SJCRH30 (cell line): ENCODE measurements at regions not wholly inside any gene's neighbourhood (a gene's known extent, or its start where the extent isn't known, plus 50 kb on each side); places are given as distances from the start of the nearest gene placed in this dataset.
A peak's percentile ranks its signal among the peaks of the same experiment; 100 is the strongest.
"Not testable (repeated sequence)": the region's sequence is repeated elsewhere in the genome, so short reads cannot be mapped to it uniquely, and the experiment has no call there.

Source experiments
- DNase-seq, 2 experiments: peaks; one replicate each; pipeline ENCODE4 v3.0.0-alpha.2; 2015 to 2020
- H3K27ac ChIP-seq: fragments of 250-450 bp; sonication (Bioruptor Pico); 2 replicates; pipeline ENCODE4 v1.5.1; 2020; ENCODE audit warnings: mild to moderate bottlenecking, moderate library complexity
- H3K27me3 ChIP-seq: fragments of 250-450 bp; sonication (Bioruptor Pico); 2 replicates; pipeline ENCODE4 v1.5.1; 2020; ENCODE audit warnings: mild to moderate bottlenecking, moderate library complexity
- H3K36me3 ChIP-seq: fragments of 250-450 bp; sonication (Bioruptor Pico); 2 replicates; pipeline ENCODE4 v1.5.1; 2020; ENCODE audit warnings: mild to moderate bottlenecking, moderate library complexity
- H3K4me1 ChIP-seq: fragments of 250-450 bp; sonication (Bioruptor Pico); 2 replicates; pipeline ENCODE4 v1.5.1; 2020; ENCODE audit warnings: mild to moderate bottlenecking, moderate library complexity
- H3K4me3 ChIP-seq: fragments of 250-450 bp; sonication (Bioruptor Pico); 2 replicates; pipeline ENCODE4 v1.5.1; 2020; ENCODE audit warnings: mild to moderate bottlenecking, moderate library complexity
- H3K9me3 ChIP-seq: fragments of 250-450 bp; sonication (Bioruptor Pico); replicated peaks from 2 replicates; pipeline ENCODE4 v1.5.1; 2020; ENCODE audit warnings: mild to moderate bottlenecking, moderate library complexity

- Histone ChIP-seq H3K4me1 (no peaks in the 10 kb centered on the region), H3K9me3 (peaks cover 14% of the 10 kb centered on the region)
- no peak for DNase-seq
Observed at GRCh38 chr5:37957218-37957617, 117.4 kb upstream of the GDNF start.

GRCh38 chr5:37955748-37956147 lies 115.9 kb upstream of the GDNF start:
- Histone ChIP-seq H3K9me3 (peaks cover 14% of the 10 kb centered on the region), H3K4me1 (no peaks in the 10 kb centered on the region), H3K27me3 (no peaks in the 10 kb centered on the region), H3K4me3 (no peak overlapping the region), H3K27ac (no peak overlapping the region), H3K36me3 (no peaks in the 10 kb centered on the region)
- no peak for DNase-seq

More at GRCh38 chr5:37957218-37957617, 117.4 kb upstream of the GDNF start:
- no peak overlapping the region for H3K4me3 ChIP-seq
- H3K36me3 ChIP-seq: no peaks in the 10 kb centered on the region
- no peaks in the 10 kb centered on the region for H3K27me3 ChIP-seq
- no peak overlapping the region for H3K27ac ChIP-seq

- H3K4me1 ChIP-seq: no peaks in the 10 kb centered on the region
- H3K4me3 ChIP-seq: no peak overlapping the region
- H3K9me3 ChIP-seq: peaks cover 11% of the 10 kb centered on the region
- DNase-seq: no peak
- no peak overlapping the region for H3K27ac ChIP-seq
- no peaks in the 10 kb centered on the region for H3K36me3 ChIP-seq
- no peaks in the 10 kb centered on the region for H3K27me3 ChIP-seq
Observed at GRCh38 chr5:37954561-37954960, 114.7 kb upstream of the GDNF start.

- Histone ChIP-seq H3K27ac (no peak overlapping the region), H3K4me3 (no peak overlapping the region), H3K36me3 (no peaks in the 10 kb centered on the region), H3K9me3 (no peaks in the 10 kb centered on the region), H3K4me1 (no peaks in the 10 kb centered on the region), H3K27me3 (no peaks in the 10 kb centered on the region)
- DNase-seq: no peak
Observed at GRCh38 chr5:37951946-37952721, 112.3 kb upstream of the GDNF start.

GRCh38 chr5:37950436-37950835 lies 110.6 kb upstream of the GDNF start:
- H3K4me1 ChIP-seq: no peaks in the 10 kb centered on the region
- H3K9me3 ChIP-seq: no peaks in the 10 kb centered on the region
- no peak overlapping the region for H3K27ac ChIP-seq
- DNase-seq: no peak
- H3K36me3 ChIP-seq: no peaks in the 10 kb centered on the region
- no peak overlapping the region for H3K4me3 ChIP-seq
- no peaks in the 10 kb centered on the region for H3K27me3 ChIP-seq

- Histone ChIP-seq H3K36me3 (no peaks in the 10 kb centered on the region), H3K9me3 (no peaks in the 10 kb centered on the region; the same call in 1 of the 2 replicates), H3K27me3 (no peaks in the 10 kb centered on the region), H3K27ac (no peak overlapping the region), H3K4me1 (no peaks in the 10 kb centered on the region), H3K4me3 (no peak overlapping the region)
- DNase-seq: peak; percentile 24 to 53
Observed at GRCh38 chr5:37945446-37945845, 105.6 kb upstream of the GDNF start.

GRCh38 chr5:37943136-37943535 lies 103.3 kb upstream of the GDNF start:
- not testable (repeated sequence) for DNase-seq, H3K4me3 ChIP-seq, H3K27me3 ChIP-seq, H3K9me3 ChIP-seq, H3K36me3 ChIP-seq, H3K4me1 ChIP-seq, H3K27ac ChIP-seq

- H3K36me3 ChIP-seq: no peaks in the 10 kb centered on the region
- no peaks in the 10 kb centered on the region for H3K27me3 ChIP-seq
- H3K27ac ChIP-seq: no peak overlapping the region
- H3K9me3 ChIP-seq: no peaks in the 10 kb centered on the region; the same call in 1 of the 2 replicates
- DNase-seq: no peak
- H3K4me3 ChIP-seq: no peak overlapping the region
- no peaks in the 10 kb centered on the region for H3K4me1 ChIP-seq
Observed at GRCh38 chr5:37940931-37941623, 101.2 kb upstream of the GDNF start.

GRCh38 chr5:37938861-37939260 lies 99.0 kb upstream of the GDNF start:
- Histone ChIP-seq H3K4me1 (no peaks in the 10 kb centered on the region), H3K4me3 (no peak overlapping the region), H3K36me3 (no peaks in the 10 kb centered on the region), H3K27ac (no peak overlapping the region), H3K27me3 (no peaks in the 10 kb centered on the region), H3K9me3 (no peaks in the 10 kb centered on the region; the same call in 1 of the 2 replicates)
- no peak for DNase-seq

- Histone ChIP-seq H3K9me3 (no peaks in the 10 kb centered on the region; the same call in 1 of the 2 replicates), H3K27me3 (no peaks in the 10 kb centered on the region)
- no peak for DNase-seq
Observed at GRCh38 chr5:37938076-37938852, 98.4 kb upstream of the GDNF start.

GRCh38 chr5:37936091-37936490 lies 96.2 kb upstream of the GDNF start:
- H3K27ac ChIP-seq: no peak overlapping the region
- no peaks in the 10 kb centered on the region for H3K36me3 ChIP-seq
- no peak overlapping the region for H3K4me3 ChIP-seq
- H3K4me1 ChIP-seq: no peaks in the 10 kb centered on the region
- H3K27me3 ChIP-seq: no peaks in the 10 kb centered on the region
- DNase-seq: no peak
- no peaks in the 10 kb centered on the region; the same call in 1 of the 2 replicates for H3K9me3 ChIP-seq

More at GRCh38 chr5:37938076-37938852, 98.4 kb upstream of the GDNF start:
- Histone ChIP-seq H3K4me1 (no peaks in the 10 kb centered on the region), H3K4me3 (no peak overlapping the region), H3K27ac (no peak overlapping the region), H3K36me3 (no peaks in the 10 kb centered on the region)

GRCh38 chr5:37933576-37933975 lies 93.7 kb upstream of the GDNF start:
- Histone ChIP-seq H3K9me3 (no peaks in the 10 kb centered on the region; the same call in 1 of the 2 replicates), H3K4me3 (no peak overlapping the region), H3K36me3 (no peaks in the 10 kb centered on the region), H3K4me1 (no peaks in the 10 kb centered on the region), H3K27ac (no peak overlapping the region), H3K27me3 (no peaks in the 10 kb centered on the region)
- peak in 1 of 2 experiments; percentile 35 for DNase-seq

GRCh38 chr5:37932450-37932849 lies 92.6 kb upstream of the GDNF start:
- no peaks in the 10 kb centered on the region for H3K4me1 ChIP-seq
- no peak overlapping the region for H3K4me3 ChIP-seq
- H3K9me3 ChIP-seq: no peaks in the 10 kb centered on the region; the same call in 1 of the 2 replicates
- DNase-seq: no peak
- no peaks in the 10 kb centered on the region for H3K27me3 ChIP-seq
- no peak overlapping the region for H3K27ac ChIP-seq
- H3K36me3 ChIP-seq: no peaks in the 10 kb centered on the region

- Histone ChIP-seq H3K9me3 (no peaks in the 10 kb centered on the region; the same call in 1 of the 2 replicates), H3K36me3 (no peaks in the 10 kb centered on the region), H3K4me1 (no peaks in the 10 kb centered on the region; the same call in 1 of the 2 replicates), H3K27me3 (no peaks in the 10 kb centered on the region), H3K4me3 (no peak overlapping the region), H3K27ac (no peak overlapping the region)
- no peak for DNase-seq
Observed at GRCh38 chr5:37931541-37931940, 91.7 kb upstream of the GDNF start.

- Histone ChIP-seq H3K36me3 (no peaks in the 10 kb centered on the region), H3K4me3 (no peak overlapping the region), H3K27ac (no peak overlapping the region), H3K9me3 (no peaks in the 10 kb centered on the region; the same call in 1 of the 2 replicates), H3K4me1 (no peaks in the 10 kb centered on the region; the same call in 1 of the 2 replicates), H3K27me3 (no peaks in the 10 kb centered on the region)
- DNase-seq: no peak
Observed at GRCh38 chr5:37930350-37930749, 90.5 kb upstream of the GDNF start.
